Activated CD8-positive, alpha-beta memory T cell treated with anti-CD3 and anti-CD28 coated beads, Interleukin-2, amount 50 U/mL, for 24 hours (primary cell): ENCODE measurements at regions not wholly inside any gene's neighbourhood (a gene's known extent, or its start where the extent isn't known, plus 50 kb on each side); places are given as distances from the start of the nearest gene placed in this dataset.
"Not testable (repeated sequence)": the region's sequence is repeated elsewhere in the genome, so short reads cannot be mapped to it uniquely, and the experiment has no call there.

Experiments used
- DNase-seq: peaks from one replicate; pipeline ENCODE4 v3.0.0-alpha.2; 2020; ENCODE audit errors: extremely low read depth

DNA sequence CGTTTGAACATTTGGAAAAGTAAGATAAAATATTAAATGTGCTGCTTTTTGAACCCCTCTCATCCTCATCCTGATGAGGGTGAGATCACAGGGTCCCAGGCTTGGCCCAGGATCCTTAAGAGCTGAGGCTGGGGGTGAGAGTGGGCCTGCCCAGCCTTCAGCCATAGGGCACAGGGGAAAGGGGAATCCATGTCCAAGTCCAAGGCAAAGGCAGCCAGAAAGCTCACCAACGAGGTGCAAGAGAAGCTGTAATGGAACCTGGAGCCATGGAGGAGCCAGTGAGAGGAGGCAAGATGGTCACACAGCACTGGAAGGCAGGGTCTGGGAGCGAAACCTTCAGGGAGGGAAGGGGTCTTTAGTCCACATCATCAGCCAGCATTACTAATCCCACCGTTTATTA, 191.9 kb downstream of the RRAGC start:
- DNase-seq, result no peak

DNA sequence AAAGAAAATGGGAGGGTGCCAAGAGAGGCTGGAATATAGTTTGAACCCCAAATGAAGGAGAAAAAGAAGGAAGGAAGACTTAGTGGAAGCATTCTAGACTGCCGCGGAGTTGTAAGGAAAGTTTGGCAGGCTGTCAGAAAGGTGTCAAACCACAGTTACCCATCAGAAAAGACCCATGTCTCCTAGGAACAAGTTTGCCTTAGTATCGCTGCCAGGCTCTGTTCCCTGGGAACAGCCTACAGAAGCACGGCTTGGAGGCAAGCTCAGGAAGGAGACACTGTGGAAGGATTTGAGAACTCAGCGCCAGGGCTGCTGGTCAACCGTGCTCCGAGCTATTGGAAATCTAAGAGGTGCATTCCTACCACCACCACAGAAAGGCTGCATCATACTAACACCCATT, 197.4 kb downstream of the RRAGC start:
- DNase-seq, result no peak

- no peak for DNase-seq
Observed at GRCh38 chr1:38658883-38659282, 200.7 kb downstream of the RRAGC start.

DNA sequence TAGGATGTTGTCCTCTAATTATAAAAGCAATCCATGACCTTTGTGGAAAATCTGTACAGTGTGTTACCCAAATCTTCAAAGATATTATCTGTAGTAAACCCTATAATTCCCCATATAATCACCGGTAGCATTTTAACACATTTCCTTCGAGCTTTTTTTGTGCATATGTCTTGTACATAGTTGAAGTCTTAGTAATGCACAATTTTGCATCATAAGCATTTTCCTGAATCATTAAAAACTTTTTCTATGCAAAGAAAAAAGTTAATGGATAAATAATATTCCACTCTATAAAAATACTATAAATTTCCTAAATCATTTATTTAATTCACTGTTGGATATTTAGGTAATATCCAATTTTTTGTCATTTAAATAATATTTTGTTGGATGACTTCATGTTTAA, 201.7 kb downstream of the RRAGC start:
- no peak for DNase-seq

DNA sequence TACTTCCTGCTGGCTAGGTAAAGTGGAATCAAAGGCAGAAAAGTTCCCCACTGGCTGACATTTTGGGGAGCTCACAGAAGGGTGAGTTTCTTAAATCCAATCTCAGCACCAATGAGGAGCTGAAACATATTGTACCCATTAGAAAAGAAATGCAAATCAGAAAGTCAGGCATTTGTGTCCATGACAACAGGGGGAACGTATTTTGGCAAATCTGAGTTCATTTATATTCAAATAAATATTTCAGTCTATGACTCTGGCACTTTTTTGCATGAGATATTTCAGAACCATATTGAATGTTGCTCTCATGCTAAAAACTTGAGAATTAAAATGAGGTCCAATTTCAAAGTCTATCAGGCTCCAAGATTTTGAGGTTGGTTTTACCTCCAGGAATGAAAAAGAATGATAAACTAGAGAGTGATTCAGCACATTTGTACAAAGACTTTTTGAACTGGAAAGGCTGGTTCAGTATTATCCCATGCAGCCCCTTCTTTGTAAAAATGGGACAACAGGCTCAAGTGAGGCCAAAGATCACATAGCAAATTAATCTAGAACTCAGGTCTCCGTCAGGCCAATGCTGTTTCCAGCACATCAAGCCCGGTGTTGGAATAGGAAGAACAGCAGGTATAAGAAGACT, 202.2 kb downstream of the RRAGC start:
- no peak for DNase-seq

GRCh38 chr1:38656726-38657125, 202.8 kb downstream of the RRAGC start:
- no peak for DNase-seq

DNA sequence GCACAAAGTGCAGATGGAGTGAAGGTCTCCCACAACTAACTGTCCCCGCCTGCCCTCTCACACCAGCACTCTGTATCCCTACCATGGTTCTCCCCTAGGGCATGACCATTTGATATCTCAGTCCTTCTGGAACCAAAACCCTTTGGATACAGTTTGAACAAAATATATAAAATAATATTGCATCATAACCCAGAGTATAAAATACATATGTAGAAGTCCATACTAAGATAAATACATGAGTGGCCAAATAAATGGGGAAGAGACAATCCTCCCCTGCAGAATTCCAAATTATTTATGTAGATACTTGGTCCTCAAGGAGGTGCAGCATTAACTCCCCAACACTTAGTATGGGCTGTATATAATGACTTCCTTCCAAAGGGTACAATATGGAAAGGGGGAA, 207.4 kb downstream of the RRAGC start:
- no peak for DNase-seq

DNA sequence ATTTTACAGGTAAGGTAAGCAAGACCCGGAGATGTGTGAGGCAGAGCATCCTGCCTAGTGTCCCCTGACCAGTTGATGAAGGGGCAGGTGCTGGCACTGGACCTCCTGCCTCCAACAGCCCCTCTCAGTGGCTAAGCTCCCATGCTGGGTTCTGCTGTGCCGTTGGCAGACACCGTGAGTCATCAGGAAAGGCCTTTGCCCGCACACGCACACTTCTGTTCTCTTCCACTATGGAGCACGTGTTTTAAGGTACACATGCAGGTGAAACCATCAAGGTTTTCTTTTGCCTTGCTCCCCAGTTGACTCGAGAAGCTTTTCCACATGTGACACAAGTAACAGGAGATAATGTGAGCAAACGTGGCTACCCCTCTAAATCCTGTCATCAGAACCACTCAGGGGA, 207.9 kb downstream of the RRAGC start:
- no peak for DNase-seq

GRCh38 chr1:38648417-38648816, 211.2 kb downstream of the RRAGC start:
- DNase-seq, result no peak

GRCh38 chr1:38647341-38647740, 212.2 kb downstream of the RRAGC start:
- DNase-seq, result not testable (repeated sequence)

DNA sequence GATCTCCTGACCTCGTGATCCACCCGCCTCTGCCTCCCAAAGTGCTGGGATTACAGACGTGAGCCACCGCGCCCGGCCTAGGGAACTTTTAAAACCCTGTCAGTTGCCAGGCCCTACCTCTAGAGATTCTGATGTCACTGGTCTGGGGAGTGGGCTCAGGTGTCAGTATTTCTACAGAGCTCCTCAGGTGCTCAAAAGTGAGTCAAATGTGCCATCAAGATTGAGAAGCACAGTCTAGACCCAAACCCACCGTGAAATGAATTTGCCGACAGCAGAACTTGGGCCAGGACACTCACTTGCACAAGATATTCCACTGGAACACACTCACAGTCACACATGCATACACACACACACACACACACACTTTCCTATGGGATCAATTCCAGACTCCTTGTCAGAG, 215.5 kb downstream of the RRAGC start:
- no peak for DNase-seq

DNA sequence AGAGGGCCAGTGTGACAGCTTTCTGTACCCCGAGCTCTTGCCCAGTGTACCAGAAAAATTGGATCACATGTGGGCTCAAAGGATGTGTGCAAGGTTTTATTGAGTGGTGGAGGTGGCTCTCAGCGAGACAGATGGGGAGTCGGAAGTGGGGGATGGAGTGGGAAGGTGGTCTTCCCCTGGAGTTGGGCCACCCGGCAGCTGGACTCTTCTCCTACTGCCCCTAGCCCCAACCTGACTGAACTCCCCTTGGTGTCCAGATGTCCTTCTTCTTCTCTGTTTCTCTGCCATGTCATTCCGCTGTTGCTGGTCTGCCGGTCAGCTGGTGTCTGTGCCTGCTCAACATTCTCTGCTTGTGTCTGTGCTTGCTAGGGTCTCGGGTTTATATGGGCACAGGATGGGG, 217.9 kb downstream of the RRAGC start:
- no peak for DNase-seq

GRCh38 chr1:38640371-38640770, 219.2 kb downstream of the RRAGC start:
- no peak for DNase-seq

- DNase-seq, result no peak
Observed at GRCh38 chr1:38628241-38628640, 231.3 kb downstream of the RRAGC start.

DNA sequence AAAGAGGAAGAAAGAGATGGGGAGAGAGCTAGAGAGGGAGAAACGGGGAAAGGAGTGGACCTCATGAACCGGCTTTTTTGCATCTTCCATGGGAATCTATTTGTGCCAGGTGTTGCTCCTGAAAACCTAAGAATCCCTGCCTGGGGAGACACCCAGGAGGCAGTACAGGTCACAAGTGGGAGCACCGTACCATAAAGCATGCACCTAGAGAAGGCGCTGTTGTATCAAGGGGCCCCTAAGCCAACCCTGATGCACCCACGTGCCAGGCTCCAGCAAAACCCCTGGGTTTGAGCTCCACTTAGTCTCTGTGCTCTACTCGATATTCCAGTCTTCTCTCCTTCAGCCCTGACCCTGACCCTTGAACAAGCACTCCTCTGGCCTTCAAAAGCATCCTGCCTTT, 233.6 kb downstream of the RRAGC start:
- DNase-seq, result no peak

DNA sequence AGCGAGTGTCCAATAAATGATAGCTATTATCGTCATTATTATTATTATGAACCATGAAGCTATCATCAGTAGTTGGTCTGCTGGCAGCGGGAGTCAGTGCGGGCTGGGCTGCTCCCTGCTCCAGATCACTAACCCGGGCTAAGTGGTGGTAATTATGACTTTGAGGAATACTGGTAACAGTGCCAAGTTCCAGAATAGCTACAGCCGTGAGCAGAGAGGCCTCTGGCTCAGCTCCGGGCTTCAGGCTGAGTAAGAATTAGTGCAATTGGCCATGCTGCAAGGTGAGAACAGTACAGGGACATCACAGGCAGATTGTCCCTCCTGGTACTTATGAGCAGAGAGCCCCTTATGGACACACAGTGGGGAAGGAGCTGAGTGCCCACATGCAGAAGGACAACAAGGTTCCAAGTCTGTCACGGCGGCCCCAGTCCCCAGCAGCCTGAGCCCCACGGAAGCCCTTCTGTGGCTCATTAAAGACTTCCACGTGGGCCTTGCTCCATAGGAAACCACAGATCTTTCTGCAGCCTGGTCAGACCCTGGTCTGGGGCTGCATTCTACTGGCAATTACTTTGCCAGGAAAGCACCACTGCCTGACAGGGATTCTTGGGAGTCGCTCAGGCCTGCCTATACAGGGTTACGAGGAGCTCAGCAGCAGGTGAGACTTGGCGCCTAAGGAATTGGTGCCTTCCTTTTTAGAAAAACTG, 235.1 kb downstream of the RRAGC start:
- no peak for DNase-seq

GRCh38 chr1:38623529-38623928, 236.0 kb downstream of the RRAGC start:
- DNase-seq, result no peak

DNA sequence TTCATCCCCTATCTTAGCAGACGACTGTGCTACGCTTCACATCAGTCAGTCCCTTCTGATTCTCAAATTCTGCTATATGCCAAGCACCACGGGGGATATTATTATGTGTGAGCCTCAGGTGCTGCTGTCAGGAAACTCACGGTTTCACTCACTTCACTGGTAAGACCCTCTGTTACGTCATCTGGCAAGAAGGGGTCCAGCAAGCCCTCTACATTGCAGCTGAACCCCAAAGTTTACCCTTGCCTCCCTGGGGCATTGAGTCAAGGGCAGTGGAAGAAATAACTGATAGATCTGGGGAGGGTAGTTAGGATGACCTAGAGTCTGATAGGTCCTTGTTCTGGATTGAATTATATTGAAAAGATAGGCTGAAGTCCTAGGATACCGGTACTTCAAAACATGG, 237.4 kb downstream of the RRAGC start:
- no peak for DNase-seq

GRCh38 chr1:38616846-38617245, 242.7 kb downstream of the RRAGC start:
- no peak for DNase-seq

- DNase-seq, result no peak
Observed at GRCh38 chr1:38615680-38616079, 243.9 kb downstream of the RRAGC start.

DNA sequence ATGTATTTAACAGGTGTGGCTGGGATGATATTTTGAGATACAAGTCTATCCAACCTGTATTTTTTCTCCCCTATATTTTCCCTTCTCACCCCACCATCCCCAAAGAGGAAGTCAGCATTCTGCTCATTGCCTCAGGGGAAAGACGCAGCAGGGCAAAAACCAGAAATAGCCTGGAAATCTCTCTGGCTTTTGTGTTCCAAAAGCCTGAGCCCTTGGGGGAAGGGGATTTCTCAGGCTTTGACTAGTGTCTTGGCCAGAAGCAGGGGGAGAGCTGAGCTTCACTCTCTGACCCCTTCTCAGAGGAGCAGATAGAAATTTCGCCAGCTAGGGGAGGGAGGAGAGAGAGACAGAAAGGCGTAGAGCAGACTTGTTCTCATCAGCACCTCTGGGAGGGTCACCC, 244.7 kb downstream of the RRAGC start:
- no peak for DNase-seq

DNA sequence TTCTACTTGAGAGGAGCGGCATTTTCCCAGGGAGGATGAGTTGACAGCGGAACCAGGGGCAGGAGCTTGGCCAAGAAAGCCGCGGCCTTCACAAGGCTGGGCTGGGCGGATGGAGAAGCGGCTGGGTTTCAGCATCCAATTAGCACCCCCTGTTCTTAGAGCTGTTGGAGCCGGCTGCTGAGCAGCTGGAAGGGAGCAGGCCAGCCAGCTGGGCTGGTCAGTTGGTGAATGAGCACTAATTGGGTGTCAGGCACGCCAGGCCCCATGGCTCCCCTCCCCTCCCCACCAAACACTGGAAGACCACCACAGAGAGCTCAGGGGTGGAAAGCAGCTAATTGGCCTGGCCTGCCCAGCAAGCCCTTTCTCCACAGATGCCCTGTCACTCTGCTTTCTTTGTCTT, 245.6 kb downstream of the RRAGC start:
- DNase-seq, result no peak

GRCh38 chr1:38612951-38613350, 246.6 kb downstream of the RRAGC start:
- DNase-seq, result no peak

DNA sequence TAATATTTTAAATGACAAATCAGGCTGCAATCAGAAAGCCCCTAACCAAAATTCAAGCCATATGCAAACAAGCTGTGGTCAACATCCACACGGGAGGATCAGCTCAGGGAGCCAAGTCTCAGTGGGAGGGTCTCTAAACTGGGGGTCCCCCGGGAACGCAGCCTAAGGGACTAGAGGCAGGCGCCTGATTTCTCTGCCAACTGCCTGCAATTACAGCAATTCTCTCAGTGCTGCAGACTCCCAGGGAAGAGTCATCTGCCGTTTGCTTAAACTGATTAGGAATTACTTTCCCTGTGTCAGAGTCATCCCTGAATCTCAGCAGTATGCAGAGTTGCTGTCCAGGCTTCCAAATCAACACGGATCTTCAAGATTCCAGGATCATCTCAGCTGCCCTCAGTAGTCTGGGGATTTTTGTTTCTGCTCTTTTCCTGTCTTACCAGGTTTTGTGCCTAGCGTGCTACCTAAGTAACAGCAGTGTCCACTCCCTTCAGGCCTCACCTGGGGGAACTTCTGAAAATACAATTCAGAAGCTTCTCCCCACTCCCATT, 247.8 kb downstream of the RRAGC start:
- no peak for DNase-seq
